Tongue (tissue), 1 donor: ENCODE measurements at regions not wholly inside any gene's neighbourhood (a gene's known extent, or its start where the extent isn't known, plus 50 kb on each side); places are given as distances from the start of the nearest gene placed in this dataset.

Experiments
- DNase-seq: peaks from one replicate; pipeline ENCODE4 v3.0.0-alpha.2; 2015

DNA sequence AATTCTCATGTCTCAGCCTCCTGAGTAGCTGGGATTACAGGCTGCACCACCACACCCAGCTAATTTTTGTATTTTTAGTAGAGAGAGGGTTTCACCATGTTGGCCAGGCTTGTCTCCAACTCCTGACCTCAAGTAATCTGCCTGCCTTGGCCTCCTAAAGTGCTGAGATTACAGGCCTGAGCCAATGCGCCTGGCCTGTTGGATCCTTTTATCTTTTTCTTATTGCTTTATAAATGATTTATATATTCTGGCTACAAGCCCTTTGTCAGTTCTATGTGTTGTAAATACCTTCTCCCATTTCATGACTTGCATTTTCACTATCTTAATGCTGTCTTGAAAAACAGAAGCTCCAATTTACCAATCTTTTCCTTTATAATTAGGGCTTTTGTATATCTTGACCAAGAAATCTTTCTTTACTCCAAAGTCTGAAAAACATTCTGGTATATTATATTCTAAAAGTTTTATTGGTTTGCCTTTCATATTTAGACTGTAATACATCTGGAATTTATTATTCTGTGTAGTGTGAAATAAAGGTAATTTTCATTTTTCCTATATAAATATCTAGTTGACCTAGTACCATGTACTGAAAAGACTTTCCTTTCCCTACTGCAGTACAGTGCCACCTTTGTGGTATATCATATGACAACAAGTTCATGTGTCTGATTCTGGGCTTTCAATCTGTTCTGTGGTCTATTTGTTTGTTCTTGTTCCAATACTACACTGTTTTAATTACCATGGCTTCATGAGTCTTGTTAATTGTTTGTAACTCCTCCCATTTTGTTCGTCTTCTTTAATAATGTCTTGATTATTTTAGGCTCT is 52.9 kb upstream of the RNU6-1 start:
- no peak for DNase-seq

DNA sequence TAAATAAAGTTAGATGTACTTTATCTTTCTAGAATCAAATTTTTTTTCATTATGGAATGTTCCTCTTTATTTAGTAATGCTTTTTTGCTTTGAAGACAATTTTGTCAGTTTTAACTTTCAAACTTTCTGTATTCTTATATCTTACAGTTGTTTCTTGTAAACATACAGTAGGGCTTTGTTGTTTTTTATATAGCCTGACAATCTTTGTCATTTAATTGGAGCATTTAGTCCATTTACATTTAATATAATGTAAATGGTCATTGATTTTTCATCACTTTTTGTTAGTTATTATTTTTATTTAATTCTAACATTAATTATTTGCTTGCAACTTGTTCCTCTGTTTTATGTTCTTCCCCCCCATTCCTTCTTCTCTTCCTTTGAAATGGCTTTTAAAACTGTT is 55.4 kb upstream of the RNU6-1 start:
- DNase-seq, result no peak

DNA sequence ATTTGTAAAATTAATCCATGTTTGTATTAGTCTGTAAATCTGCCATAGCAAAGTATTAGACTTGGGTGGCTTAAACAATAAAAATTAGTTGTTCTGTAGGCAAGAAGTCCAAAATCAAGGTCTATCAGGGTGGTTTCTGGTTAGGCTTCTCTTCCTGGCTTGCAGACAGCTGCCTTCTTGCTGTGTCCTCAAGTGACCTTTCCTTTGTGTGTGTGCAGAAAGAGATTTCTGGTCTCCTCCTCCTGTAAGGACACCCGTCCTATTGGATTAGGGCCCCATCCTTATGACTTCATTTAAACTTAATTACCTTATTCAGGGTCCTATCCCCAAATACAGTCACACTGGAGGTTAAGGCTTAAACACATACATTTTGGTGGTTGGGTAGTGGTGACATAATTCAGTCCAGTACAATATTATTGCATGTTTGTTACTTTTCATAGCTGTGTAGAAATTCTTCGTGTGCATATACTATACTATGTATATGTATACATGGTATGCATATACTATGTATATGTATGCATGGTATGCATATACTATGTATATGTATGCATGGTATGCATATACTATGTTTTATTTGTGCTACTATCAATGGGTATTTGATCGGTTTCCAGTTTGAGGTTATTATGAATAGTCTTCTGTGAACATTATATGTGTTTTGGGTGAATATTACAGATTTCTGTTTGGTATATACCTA is 57.9 kb upstream of the RNU6-1 start:
- no peak for DNase-seq

DNA sequence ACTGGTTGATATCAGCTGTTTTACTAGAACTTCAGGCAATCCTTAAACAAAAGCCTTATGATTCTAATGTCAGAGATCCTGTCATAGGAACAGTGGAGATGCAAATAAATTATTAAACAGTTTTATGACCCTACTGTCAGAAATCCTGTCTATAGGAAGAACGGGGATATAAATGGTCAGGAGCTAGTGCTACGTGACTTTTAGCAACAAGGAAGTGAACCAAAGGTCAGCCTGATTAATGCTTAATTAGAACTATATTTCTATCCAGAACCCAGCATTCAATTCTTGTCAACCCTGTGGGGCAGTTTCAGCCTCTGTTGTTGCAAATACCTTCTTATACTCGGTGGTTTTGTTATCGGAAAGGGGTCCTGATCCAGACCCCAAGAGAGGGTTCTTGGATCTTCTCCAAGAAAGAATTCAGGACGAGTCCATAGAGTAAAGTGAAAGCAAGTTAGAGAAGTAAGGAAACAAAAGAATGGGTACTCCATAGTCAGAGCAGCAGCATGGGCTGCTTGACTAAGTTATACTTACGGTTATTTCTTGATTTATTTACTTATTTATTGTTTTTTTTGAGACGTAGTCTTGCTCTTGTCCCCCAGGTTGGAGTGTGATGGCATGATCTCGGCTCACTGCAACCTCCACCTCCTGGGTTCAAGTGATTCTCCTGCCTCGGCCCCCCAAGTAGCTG is 59.9 kb upstream of the RNU6-1 start:
- no peak for DNase-seq

DNA sequence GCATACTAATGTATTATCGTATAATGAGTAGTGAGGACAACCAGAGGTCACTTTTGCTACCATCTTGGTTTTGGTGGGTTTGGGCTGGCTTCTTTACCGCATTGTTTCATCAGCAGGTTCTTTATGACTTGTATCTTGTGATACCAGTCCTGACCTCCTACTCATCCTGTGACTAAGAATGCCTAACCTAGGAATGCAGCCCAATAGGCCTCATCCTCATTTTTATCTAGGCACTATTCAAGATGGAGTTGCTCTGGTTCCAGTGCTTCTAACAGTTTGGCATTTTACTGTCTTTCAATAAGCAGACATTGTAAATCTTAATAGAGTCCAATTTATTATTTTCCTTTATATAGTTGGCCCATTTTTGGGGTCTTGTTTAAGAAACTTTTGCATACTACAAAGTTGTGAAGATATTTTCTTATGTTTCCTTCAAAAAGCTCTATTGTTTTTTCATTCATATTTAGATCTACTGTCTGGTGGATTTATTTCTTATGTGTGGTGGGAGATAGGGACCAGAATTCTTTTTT is 60.8 kb upstream of the RNU6-1 start:
- no peak for DNase-seq

DNA sequence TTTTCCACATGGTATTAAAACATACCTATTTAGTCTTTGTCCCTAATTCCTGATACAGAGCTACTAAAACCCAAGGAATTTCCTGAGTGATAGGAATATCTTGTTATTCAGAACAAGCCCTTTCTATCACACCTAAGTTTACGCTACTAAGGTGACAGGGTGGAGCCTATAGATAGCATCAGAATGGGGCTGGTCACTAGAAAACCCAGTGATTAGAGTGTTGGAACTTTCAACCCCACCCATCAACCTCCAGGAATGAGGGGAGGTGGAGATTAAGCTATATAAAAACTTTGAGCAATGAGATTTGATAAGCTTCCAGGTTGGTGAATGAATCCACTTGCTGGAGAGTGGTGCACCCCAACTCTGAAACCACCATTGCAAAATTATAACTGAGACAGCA is 62.1 kb upstream of the RNU6-1 start:
- DNase-seq, result no peak

DNA sequence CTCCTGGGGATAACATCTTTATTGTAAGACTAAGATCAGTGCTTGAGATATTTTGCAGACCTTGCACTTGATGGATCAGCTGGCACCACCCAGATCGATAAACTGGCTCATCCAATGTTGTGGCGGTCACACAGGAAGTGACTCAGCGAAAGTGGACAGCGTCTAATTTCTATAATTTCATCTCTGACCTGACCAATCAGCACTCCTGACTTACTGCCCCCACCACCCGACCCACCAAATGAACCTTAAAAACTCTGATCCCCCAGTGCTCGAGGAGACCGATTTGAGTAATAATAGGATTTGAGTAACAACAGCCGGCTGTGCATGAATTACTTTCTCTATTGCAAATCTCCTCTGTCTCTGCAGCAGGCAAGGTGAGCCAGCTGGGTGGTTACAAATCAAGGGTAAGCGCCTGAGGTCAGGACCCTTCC is 62.7 kb upstream of the RNU6-1 start:
- DNase-seq, result no peak

DNA sequence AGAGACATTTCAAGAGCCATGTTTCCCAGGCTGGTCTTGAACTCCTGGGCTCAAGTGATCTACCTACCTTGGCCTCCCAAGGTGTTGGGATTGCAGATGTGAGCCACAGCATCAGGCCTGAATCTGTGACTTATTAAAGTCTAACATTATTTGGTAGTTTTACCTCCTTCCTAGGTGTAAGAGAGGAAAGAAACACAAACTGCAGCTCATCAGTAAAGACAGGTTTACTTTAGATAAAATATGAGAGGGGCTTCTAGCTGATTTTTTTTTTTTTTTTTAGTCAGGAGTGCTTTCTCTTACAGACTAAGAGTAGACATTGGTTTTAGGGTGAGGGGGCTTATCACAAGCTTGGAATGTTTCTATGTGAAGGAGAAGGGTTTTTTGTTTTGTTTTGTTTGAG is 63.9 kb upstream of the RNU6-1 start:
- no peak for DNase-seq

DNA sequence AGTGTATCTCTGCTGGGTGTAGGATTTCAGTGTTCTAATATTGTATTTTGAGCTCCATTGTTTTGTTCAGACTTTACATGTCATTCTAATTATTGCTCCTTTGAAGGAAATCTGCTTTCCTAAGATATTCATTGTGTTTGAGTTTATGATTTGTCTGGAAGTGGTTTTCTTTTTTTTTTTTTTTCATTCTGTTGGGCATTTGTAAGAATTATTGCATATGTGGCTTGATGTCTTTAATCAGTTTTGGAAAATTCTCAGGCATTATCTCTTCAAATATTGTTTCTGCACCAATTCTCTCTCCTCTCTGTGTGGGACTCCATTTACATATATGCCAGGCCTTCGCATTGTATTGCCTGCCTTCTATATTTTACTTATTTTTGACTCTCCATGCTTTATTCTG is 65.8 kb upstream of the RNU6-1 start:
- no peak for DNase-seq

DNA sequence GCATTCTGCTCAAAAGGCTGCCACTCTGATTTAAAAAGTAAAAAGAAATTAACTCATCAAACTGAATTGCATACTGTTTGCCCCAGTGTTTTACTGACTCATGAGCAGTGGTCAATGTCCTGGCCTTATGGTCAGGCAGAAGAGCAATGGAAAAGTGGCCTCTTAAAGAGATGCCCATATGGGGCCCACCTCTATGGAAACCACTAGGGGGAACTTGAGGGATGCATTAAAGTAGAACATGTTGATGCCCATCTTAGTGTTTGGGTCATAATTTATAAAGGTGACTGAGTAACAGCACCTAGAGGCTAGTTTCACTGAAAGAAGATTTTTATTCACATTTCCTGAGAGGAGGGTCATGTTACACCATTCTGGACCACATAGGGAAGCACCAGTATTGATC is 66.5 kb upstream of the RNU6-1 start:
- no peak for DNase-seq

DNA sequence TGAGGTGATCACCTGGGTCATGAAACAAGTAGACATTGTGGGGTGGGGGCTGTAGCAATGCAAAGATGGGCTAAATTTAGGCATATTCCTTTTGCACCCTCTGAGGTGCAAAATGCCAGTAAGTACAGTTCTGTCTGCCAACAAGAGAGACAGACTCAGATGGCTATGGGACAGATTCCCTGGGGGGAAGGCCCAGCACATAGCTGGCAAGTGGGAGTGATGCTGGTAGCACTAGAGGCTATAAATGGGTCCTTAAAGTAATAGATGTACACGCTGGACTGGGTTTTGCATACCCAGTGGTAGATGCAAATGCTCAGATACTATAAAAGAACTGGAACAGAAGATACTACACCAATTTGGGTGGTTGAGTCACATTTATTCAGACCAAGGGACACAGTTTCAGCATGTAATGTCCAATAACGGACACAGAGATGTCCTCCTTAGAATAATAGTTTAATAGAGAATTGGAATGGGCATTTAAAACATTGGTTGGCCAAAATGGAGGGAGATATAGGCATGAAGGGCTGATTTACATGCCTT is 67.4 kb upstream of the RNU6-1 start:
- DNase-seq, result no peak

DNA sequence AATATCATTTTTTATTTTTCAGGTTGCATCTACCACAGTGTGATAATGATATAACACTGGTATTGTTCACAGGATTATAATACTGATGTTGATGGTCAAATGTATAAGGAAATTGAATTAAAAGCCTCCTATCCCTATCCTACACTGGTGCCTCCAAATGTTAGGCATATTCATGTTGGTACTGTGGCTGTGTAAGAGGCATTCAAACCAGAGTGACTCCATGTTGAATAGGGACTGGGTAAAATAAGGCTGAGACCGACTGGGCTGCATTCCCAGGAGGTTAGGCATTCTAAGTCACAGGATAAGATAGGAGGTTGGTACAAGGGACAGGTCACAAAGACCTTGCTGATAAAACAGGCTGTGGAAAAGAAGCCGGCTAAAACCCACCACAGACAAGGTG is 68.9 kb upstream of the RNU6-1 start:
- no peak for DNase-seq

DNA sequence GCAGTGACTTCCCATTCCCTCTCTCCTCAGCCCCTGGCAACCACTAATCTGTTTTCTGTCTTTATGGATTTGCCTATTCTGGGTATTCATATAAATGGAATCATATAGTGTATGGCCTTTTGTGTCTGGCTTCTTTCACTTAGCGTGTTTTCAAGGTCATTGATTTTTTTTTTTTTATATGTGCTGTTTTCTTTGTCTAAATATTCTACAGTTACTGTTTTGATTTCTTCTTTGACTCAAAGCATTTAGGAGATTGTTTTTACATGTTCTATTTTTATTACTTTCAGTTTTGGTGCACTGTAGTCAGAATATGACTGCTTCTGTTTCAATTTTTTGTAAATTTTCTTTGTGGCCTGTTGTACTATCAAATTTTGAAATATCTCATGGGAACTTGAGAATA is 71.9 kb upstream of the RNU6-1 start:
- no peak for DNase-seq

DNA sequence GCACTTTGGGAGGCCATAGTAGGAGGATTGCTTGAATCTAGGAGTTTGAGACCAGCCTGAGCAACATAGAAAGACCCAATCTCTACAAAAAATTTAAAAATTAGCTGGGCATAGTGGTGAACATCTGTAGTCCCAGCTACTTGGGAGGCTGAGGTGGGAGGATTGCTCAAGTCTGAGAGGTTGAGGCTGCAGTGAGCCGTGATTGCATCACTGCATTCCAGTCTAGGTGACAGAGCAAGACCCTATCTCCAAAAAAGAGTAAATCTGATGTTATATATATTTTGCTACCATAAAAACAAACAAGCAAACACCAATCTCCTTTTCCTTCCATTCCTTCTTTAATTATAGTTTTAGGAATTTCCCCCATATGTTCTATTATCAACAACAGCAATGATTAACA is 74.2 kb upstream of the RNU6-1 start:
- DNase-seq, result no peak

DNA sequence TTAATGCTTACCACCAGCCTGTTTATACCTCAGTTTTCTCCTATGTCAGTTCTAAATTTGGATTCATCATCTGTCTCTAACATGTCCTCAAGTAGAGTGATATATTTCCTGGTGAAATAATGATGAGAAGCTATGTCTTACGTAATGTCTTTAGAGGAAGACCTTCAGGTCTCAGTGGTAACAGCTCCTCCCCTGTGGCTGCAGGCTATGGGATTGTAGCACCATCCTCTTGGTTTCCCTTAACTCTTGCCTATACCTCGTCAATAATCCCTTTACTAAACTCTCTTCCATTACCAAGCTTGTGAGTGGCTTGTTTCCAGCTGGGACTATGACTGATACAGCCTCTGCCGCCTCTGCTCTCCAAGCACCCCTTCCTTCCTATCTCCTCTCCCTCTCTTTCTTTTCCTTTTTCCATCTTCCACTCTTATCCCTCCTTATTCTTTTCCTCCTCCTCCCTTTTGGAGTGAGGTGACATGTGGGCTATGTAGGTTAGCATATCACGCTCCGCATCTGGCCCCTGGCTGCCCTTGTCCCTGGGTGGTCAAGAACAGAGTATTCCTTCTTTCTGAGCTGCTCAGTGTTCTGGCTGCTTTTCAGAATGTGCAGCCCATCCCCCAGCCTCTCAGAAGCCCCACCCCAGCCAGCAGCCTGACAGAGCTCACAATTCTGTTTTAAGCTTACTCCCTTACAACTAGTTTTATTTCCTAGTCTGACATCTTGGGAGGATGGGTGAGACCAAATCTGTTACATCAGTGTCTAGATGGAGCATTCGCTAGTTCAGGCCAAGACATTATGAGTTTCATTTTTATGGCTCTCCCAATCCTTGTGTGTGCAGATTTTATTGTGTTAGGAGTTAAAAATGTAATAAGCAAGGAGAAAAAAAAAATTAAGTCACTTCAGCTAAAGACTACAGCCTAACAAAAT is 75.0 kb upstream of the RNU6-1 start:
- peak; percentile 85 for DNase-seq

DNA sequence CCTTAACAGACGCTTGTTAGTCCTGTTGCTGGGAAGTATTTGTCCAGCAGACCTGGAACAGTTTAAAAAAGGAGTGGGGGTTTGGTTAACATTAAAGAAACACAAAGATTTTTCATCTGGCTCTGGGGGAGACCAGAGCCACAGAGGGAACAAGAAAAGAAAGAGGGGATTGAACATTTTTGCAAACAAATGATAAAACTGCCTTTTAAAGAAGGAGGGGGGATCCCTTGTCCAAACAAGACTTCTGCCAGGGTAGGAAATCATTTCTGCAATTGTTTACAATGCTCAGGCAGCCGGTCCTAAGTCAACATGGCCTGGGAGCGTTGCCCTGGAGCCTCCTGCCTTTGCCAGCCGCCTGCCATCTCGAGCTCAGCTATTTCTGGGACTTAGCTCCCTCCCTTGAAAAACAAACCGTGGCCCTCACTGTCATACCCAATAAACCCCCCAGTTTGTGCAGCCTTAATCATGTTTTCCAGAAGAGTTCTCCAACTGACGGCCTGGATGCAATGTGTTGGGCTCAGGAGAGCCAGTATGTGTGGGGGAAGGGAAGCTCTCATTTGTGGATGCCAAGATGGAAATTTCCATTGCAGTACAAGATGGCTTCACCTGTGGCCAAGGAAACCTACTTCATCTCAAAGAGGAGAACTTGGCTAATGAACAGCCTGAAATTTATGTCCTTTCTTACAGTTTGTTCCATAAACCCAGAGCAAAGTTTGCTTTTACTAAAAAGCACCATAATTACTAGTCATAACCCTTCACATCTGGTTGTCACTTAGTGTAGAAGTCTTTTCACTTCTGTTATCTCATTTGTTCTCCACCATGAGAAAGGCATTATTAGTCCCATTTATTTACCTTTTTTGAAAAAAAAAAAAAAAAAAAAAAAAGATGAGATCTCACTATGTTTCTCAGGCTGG is 75.9 kb upstream of the RNU6-1 start:
- peak; percentile 79 for DNase-seq

DNA sequence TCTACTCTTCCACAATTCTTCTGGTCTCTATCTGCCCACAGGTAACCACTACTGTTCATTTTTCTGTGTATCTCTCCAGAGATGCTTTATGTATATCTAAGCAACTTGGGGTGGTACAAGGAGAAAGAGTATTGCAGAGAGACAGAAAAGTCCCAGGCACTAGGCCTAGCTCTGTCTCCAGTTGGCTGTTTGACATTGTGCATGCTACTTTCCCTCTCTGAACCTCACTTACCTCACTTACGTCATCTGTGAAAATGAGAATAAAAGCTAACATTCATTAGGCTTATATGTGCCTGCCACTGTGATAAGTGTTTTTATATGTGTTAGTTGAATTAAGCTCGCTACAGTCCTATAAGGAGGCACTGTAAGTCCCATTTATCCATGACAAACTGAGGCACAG is 76.7 kb upstream of the RNU6-1 start:
- no peak for DNase-seq

DNA sequence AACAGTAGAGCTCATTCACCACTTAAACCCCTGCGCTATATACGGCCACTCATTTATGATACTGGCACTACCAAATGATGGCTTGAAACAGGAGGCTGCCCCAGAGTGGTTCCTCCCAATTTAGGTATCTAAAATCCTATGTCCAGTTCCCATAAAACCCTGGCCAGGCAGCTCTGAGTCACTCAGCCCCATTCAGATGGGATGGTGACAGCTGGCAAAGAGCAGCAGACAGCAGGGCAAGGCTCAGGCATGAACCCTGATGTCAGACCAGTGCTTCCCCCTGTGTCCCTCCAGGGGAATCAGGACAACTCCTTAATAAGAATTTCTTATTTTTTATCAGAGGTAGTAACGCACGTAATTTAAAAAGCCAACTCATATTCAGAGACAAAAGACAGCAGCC is 77.2 kb upstream of the RNU6-1 start:
- peak; percentile 69 for DNase-seq

DNA sequence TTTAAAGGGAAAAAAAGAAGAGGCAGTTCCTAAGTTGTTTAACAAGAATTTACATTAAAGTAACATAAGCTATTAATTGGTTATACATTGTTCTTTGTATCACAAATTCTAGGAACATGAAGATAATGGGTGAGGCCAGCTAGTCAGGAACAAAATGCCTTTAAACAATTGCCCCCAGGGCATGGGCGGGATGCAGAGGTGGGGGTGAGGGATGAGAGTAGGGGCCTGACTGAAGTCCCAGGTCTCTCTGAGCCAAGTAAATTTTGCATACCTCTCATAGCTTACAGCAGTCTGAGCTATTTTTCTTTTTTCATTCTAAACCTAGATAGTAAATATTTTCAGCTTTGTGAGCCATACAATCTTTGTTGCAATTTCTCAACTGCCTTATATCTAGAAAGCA is 77.8 kb upstream of the RNU6-1 start:
- DNase-seq, result no peak

DNA sequence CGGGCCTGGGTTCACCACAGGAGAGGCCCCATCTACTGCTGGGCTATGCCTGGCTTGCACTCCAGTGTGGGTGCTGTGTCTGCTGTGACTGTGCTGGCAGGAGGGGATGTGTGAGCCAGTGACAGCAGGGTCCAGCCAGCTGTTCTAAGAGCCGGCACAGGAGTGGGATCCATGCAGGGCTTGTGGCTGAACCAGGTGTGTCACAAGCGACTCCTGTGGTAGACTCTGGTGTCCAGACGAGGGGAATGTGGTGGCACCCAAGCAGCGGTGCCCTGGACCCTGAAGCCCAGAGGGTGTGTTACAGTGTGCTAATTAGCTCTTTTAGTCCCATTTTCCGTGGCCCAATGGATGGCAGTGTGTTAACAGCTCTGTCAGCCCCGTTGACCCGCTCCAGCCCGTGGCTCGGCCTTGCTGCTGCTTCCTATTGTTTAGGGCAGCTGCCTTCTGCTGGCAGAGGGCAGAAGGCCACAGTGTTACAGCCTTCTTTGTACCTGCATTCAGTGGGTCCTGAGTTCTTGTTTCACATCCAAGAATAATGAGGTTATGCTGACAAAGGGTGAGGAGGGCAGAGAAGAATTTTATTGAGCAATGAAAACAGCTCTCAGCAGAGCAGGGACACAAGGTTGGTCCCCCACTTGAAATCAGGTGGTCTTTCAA is 78.5 kb upstream of the RNU6-1 start:
- DNase-seq, result no peak
